Fibroblast of lung (primary cell): ENCODE measurements at regions not wholly inside any gene's neighbourhood (a gene's known extent, or its start where the extent isn't known, plus 50 kb on each side); places are given as distances from the start of the nearest gene placed in this dataset.

Experiments used
- EZH2 ChIP-seq: IDR thresholded peaks from 2 replicates; pipeline ENCODE4 v1.5.1; 2012; ENCODE audit warnings: low read length, control low read depth, mild to moderate bottlenecking; ENCODE audit errors: missing control alignments
- TF ChIP-seq, protein P1 (sequence below), 2 donors: IDR thresholded peaks in 1 of 2; conservative IDR thresholded peaks in 1 of 2; 1 replicate in 1 of 2; 2 replicates in 1 of 2; pipeline ENCODE4 v1.5.1; 2011 to 2012; ENCODE audit warnings: low read length in 2 of 2, control low read depth in 1 of 2, inconsistent platforms in 1 of 2, low read depth in 1 of 2, mild to moderate bottlenecking in 1 of 2

- TF ChIP-seq, protein P1, sequence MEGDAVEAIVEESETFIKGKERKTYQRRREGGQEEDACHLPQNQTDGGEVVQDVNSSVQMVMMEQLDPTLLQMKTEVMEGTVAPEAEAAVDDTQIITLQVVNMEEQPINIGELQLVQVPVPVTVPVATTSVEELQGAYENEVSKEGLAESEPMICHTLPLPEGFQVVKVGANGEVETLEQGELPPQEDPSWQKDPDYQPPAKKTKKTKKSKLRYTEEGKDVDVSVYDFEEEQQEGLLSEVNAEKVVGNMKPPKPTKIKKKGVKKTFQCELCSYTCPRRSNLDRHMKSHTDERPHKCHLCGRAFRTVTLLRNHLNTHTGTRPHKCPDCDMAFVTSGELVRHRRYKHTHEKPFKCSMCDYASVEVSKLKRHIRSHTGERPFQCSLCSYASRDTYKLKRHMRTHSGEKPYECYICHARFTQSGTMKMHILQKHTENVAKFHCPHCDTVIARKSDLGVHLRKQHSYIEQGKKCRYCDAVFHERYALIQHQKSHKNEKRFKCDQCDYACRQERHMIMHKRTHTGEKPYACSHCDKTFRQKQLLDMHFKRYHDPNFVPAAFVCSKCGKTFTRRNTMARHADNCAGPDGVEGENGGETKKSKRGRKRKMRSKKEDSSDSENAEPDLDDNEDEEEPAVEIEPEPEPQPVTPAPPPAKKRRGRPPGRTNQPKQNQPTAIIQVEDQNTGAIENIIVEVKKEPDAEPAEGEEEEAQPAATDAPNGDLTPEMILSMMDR (conservative IDR thresholded peaks at IDR 0.05 in 1 of 2, IDR thresholded peaks at IDR 0.05 in 1 of 2; ENCODE audit: low read depth in 1 of 2, low read length in 2 of 2), result no peak
- TF ChIP-seq EZH2, result no peak
These were observed 92.9 kb downstream of the VEGFA start for GRCh38 chr6:43862925-43863324.
